Heart left ventricle (tissue), 16 donors: ENCODE measurements at regions not wholly inside any gene's neighbourhood (a gene's known extent, or its start where the extent isn't known, plus 50 kb on each side); places are given as distances from the start of the nearest gene placed in this dataset.
"Not testable (repeated sequence)": the region's sequence is repeated elsewhere in the genome, so short reads cannot be mapped to it uniquely, and the experiment has no call there.

Experiments used
- ATAC-seq, 4 donors: fragments of 200-7000 bp; cut with Tn5 transposase; one replicate each; pipeline ENCODE4 v1.9.1; 2020 to 2022; ENCODE audit warnings: moderate library complexity in 4 of 4, mild to moderate bottlenecking in 3 of 4, moderate number of reproducible peaks in 1 of 4
- DNase-seq, 5 donors: peaks; one replicate each; pipeline ENCODE4 v3.0.0-alpha.2; 2020
- H3K27ac ChIP-seq, 12 donors: fragments of 200-600 bp; sonication (generic) in 4 of 12; one replicate each; pipeline versions ENCODE4 v1.5.0 to v1.8.0; 2016 to 2022; ENCODE audit warnings: mild to moderate bottlenecking in 2 of 12
- H3K27me3 ChIP-seq, 9 donors: fragments of 200-600 bp; sonication (generic) in 2 of 9; one replicate each; pipeline versions ENCODE4 v1.5.1 to v1.8.0; 2016 to 2022; ENCODE audit warnings: mild to moderate bottlenecking in 3 of 9
- H3K36me3 ChIP-seq, 9 donors: fragments of 200-600 bp; sonication (generic) in 2 of 9; one replicate each; pipeline versions ENCODE4 v1.5.0 to v1.8.0; 2018 to 2022; ENCODE audit warnings: mild to moderate bottlenecking in 2 of 9
- H3K4me1 ChIP-seq, 12 donors: fragments of 200-600 bp; sonication (generic) in 4 of 12; one replicate each; pipeline versions ENCODE4 v1.5.0 to v1.8.0; 2016 to 2022; ENCODE audit warnings: mild to moderate bottlenecking in 3 of 12
- H3K4me3 ChIP-seq, 12 donors: fragments of 200-600 bp; sonication (generic) in 4 of 12; one replicate each; pipeline versions ENCODE4 v1.5.0 to v1.8.0; 2017 to 2022; ENCODE audit warnings: mild to moderate bottlenecking in 9 of 12, moderate library complexity in 4 of 12
- H3K9me3 ChIP-seq, 12 donors: fragments of 200-600 bp; sonication (generic) in 4 of 12; one replicate each; pipeline versions ENCODE4 v1.5.0 to v1.8.0; 2016 to 2022; ENCODE audit warnings: mild to moderate bottlenecking in 1 of 12
- WGBS, 4 donors: extraction: QIAGEN DNeasy Blood & Tissue Kit in 2 of 4; methylation state at CpG; one replicate each; pipeline versions ENCODE4 v1.1.5 to v1.1.7; 2013 to 2018; 5-methylcytosine and 5-hydroxymethylcytosine counted together
- intact Hi-C, 10 donors: fragments of 100-400 bp; cut with DNase I; formaldehyde crosslinking; loops; one replicate each; pipeline versions ENCODE4 v1.11.1 to v1.14.2; 2022
- TF ChIP-seq, protein P1 (sequence below), 12 donors: fragments of 200-600 bp; sonication (generic) in 4 of 12; IDR thresholded peaks; one replicate each; pipeline versions ENCODE4 v1.5.0 to v1.8.0; 2018 to 2022; ENCODE audit warnings: antibody characterized with exemption in 12 of 12, mild to moderate bottlenecking in 5 of 12
- donor health status: ischemic (EF 13 %, LVEDD 7.1; RV severe dilation, severe dysfunction).
- donor health status: healthy with polysubstance abuse.
- donor health status: DM: no; HTN: yes; CAD: no.
- donor health status: DM: no; HTN: no; CAD: no.
- donor health status: ischemic (EF 25% LVEDD 6.9; RV normal size, moderate dysfunction).
- donor health status: ischemic (EF 25% LVEDD 5.7; RV mildly dilated, moderate dysfunction).
- donor health status: healthy.
- donor health status: DM: yes; HTN: yes; CAD: no.
- donor health status: ischemic (EF 35%, LVEDD 5.7; RV mildly dilated, moderate dysfunction).
- donor health status: nonischemic (EF 11% LVEDD 7.7; RV severe dilation, severe dysfunction).
- donor health status: DM: yes; HTN: yes; CAD: no.
- donor health status: PGD.
- donor health status: ischemic (EF 29% LVEDD 5.4; RV normal size, mild dysfunction).
- donor health status: nonischemic (EF 23%, LVEDD 6.1; RV moderate dilation, normal function).

DNA sequence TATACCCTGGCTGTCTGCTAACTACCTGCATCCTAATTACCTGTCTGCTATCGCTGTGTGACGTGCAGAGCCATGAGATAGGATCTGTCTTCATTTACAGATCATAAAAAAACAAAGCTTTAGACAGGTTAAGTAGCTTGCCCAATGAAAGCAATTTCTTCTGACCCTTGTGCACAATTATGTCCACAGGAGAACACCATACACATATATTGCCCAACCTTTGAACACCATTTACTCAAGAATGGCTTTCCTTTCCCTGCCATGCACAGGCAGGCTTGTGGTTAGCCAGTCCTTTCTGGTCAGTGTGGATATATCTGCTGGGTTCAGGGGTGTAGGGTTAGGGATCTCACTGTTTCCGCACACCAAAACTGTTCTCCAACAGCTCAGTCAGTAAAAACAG is 344.8 kb downstream of the BCL2L11 start:
- H3K4me1 ChIP-seq = peaks cover 0 to 14% (median 3%) of the 10 kb centered on the region in 12 donors
- H3K27ac ChIP-seq, H3K9me3 ChIP-seq, H3K27me3 ChIP-seq, ATAC-seq, H3K36me3 ChIP-seq, DNase-seq, H3K4me3 ChIP-seq, intact Hi-C loops: not testable (repeated sequence)
- 95 to 100% (median 97%) methylated on average over 2 to 3 of the region's 3 CpGs for WGBS, 4 donors

DNA sequence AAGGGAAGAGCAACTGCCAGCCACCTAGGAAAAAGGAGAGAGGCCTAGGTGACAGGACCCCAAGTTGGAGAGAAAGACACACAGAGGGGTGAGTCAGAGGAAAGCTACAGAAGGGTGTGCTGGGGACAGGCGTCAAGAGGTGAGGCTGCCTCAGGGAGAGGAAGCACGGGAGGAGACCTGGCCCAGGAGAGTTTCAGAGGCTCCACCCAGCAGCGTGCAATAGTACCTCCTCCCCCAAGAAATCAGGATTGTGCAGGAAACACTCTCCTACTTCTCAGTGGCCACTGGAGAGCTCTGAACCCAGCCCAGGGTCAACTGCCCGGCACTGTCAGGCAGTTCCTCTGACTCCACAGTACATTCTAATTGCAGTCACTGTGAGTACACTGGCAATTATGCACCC is 346.0 kb downstream of the BCL2L11 start:
- H3K27ac ChIP-seq, H3K27me3 ChIP-seq, H3K9me3 ChIP-seq, DNase-seq, H3K36me3 ChIP-seq, intact Hi-C loops, H3K4me3 ChIP-seq: not testable (repeated sequence)
- 68 to 78% (median 69%) methylated on average over 4 of the region's 4 CpGs for WGBS, 4 donors
- peaks cover 0 to 15% (median 5%) of the 10 kb centered on the region in 12 donors for H3K4me1 ChIP-seq
- ATAC-seq = peak in 2 of 4 donors; percentile 13 to 25

GRCh38 chr2:111470924-111471323 is 350.2 kb downstream of the BCL2L11 start:
- H3K36me3 ChIP-seq, DNase-seq, H3K9me3 ChIP-seq, intact Hi-C loops, H3K27me3 ChIP-seq, ATAC-seq, H3K27ac ChIP-seq, H3K4me3 ChIP-seq: not testable (repeated sequence)
- peaks cover 0 to 23% (median 4%) of the 10 kb centered on the region in 12 donors for H3K4me1 ChIP-seq
- WGBS, 4 donors = 25 to 71% (median 70%) methylated on average over 1 to 2 of the region's 2 CpGs; no CpG with 5 or more reads in 1 of the 4 donors

DNA sequence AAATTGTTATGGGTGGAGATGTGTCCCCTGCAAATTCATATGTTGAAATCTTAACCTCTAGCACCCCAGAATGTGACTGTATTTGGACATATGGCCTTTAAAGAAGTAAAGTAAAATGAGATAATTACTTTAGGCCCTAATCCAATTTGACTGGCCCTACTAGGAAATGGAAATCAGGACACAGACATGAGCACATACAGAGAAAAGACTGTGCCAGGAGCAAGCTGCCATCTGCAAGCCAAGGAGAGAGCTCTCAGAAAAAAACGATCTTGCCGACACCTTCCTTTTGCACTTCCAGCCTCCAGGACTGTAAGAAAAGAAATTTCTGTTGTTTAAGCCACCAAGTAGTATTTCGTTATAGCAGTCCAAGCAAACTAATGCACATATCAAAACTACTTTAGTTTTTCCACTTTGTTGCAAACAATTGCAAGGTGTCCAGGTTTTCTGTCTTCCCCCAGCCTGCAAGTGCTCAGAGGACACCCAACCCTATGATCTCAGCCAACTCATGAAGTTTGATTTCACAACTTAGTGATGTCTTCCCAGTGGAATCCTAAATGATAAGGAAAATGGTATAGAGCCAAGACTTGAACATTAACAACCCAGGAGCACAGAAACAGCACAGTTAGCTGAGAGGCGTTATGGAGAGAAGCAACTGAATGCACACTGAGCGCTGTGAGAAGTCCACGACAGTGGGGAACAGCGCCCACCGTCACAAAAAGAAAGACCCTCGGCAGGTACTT is 351.2 kb downstream of the BCL2L11 start:
- H3K36me3 ChIP-seq, H3K27me3 ChIP-seq, H3K9me3 ChIP-seq, H3K4me3 ChIP-seq, intact Hi-C loops: not testable (repeated sequence)
- peaks cover 0 to 19% (median 4%) of the 10 kb centered on the region in 12 donors for H3K4me1 ChIP-seq
- ATAC-seq (peak; percentile 74 to 92 (median 87)), DNase-seq (peak in 2 of 5 donors; percentile 40 to 46)
- 47 to 71% (median 63%) methylated on average over 3 to 9 of the region's 9 CpGs for WGBS, 4 donors
- H3K27ac ChIP-seq = peak overlapping the region in 5 of 12 donors; percentile 13 to 57 (median 30)

- H3K27ac ChIP-seq, H3K4me3 ChIP-seq, ATAC-seq, intact Hi-C loops, DNase-seq, H3K36me3 ChIP-seq, H3K9me3 ChIP-seq, H3K27me3 ChIP-seq: not testable (repeated sequence)
- H3K4me1 ChIP-seq = peaks cover 0 to 15% (median 4%) of the 10 kb centered on the region in 12 donors
- 84 to 93% (median 89%) methylated on average over 7 of the region's 7 CpGs for WGBS, 4 donors
These were observed 352.2 kb downstream of the BCL2L11 start for GRCh38 chr2:111472844-111473403.

GRCh38 chr2:111473522-111473921 is 352.8 kb downstream of the BCL2L11 start:
- TF ChIP-seq, protein P1, sequence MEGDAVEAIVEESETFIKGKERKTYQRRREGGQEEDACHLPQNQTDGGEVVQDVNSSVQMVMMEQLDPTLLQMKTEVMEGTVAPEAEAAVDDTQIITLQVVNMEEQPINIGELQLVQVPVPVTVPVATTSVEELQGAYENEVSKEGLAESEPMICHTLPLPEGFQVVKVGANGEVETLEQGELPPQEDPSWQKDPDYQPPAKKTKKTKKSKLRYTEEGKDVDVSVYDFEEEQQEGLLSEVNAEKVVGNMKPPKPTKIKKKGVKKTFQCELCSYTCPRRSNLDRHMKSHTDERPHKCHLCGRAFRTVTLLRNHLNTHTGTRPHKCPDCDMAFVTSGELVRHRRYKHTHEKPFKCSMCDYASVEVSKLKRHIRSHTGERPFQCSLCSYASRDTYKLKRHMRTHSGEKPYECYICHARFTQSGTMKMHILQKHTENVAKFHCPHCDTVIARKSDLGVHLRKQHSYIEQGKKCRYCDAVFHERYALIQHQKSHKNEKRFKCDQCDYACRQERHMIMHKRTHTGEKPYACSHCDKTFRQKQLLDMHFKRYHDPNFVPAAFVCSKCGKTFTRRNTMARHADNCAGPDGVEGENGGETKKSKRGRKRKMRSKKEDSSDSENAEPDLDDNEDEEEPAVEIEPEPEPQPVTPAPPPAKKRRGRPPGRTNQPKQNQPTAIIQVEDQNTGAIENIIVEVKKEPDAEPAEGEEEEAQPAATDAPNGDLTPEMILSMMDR (IDR thresholded peaks at IDR 0.05) = peak in 4 of 12 donors; percentile 4 to 23 (median 20)
- H3K4me3 ChIP-seq, H3K36me3 ChIP-seq, intact Hi-C loops, H3K9me3 ChIP-seq, DNase-seq, H3K27me3 ChIP-seq, H3K27ac ChIP-seq: not testable (repeated sequence)
- ATAC-seq = peak in 3 of 4 donors; percentile 30 to 64 (median 33)
- WGBS, 4 donors = 39 to 57% (median 49%) methylated on average over 2 to 3 of the region's 3 CpGs
- peaks cover 0 to 15% (median 4%) of the 10 kb centered on the region in 12 donors for H3K4me1 ChIP-seq

DNA sequence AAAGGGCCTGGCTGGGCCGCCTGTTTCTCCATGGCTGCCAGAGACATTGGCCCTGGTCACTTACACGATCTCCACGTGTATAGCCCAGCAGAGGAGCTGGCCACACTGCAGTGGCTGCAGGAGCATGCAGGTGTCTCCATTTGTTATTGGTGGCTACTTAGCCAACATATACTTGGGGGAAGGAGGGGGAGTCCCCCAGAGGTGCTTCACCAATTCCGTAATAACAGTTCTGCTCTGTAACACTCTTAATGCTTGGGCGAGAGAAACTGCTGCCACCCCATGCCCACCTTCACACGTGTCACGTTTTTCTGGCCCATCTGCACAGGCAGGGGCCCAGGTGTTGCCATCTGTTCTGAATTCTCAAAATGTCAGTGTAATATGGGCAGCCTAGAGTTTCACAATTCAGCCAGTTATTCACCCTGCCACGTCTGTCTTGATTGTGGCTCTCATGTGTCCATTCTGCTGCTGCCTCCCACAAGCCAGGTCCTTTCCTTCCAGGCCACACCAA is 353.5 kb downstream of the BCL2L11 start:
- WGBS, 4 donors = 80 to 96% (median 93%) methylated on average over 1 to 8 of the region's 8 CpGs
- H3K4me3 ChIP-seq, H3K9me3 ChIP-seq, H3K27me3 ChIP-seq, H3K27ac ChIP-seq, DNase-seq, ATAC-seq, intact Hi-C loops, H3K36me3 ChIP-seq: not testable (repeated sequence)
- H3K4me1 ChIP-seq = peaks cover 0 to 19% (median 4%) of the 10 kb centered on the region in 12 donors

GRCh38 chr2:111478335-111478734 is 357.6 kb downstream of the BCL2L11 start:
- peaks cover 0 to 24% (median 0%) of the 10 kb centered on the region in 12 donors for H3K4me1 ChIP-seq
- H3K27me3 ChIP-seq, intact Hi-C loops, H3K27ac ChIP-seq, H3K36me3 ChIP-seq, H3K4me3 ChIP-seq, DNase-seq, H3K9me3 ChIP-seq, ATAC-seq: not testable (repeated sequence)
- 87 to 99% (median 89%) methylated on average over 2 to 3 of the region's 3 CpGs for WGBS, 4 donors

- WGBS, 4 donors = 87 to 89% (median 88%) methylated on average over 9 to 14 of the region's 14 CpGs
These were observed 358.2 kb downstream of the BCL2L11 start for GRCh38 chr2:111478871-111479318.

More at GRCh38 chr2:111478871-111479318, 358.2 kb downstream of the BCL2L11 start:
- H3K27me3 ChIP-seq, ATAC-seq, H3K4me3 ChIP-seq, intact Hi-C loops, H3K27ac ChIP-seq, H3K36me3 ChIP-seq, DNase-seq, H3K9me3 ChIP-seq: not testable (repeated sequence)
- H3K4me1 ChIP-seq = peaks cover 0 to 24% (median 0%) of the 10 kb centered on the region in 12 donors
